Endothelial cell of umbilical vein (primary cell): ENCODE measurements at regions not wholly inside any gene's neighbourhood (a gene's known extent, or its start where the extent isn't known, plus 50 kb on each side); places are given as distances from the start of the nearest gene placed in this dataset.
A peak's percentile ranks its signal among the peaks of the same experiment; 100 is the strongest.

Experiments
- BruUV-seq: library from RNA; stranded (reverse); fragments of 400-500 nt; replicated peaks from 2 replicates; lab custom pipeline; 2021; lab: Mats Ljungman, UMichigan
- CTCF ChIA-PET: fragments of 300-600, 350-600 bp; sonication (Branson Sonifier 250); formaldehyde crosslinking; loops from one replicate; lab custom pipeline; 2021; ENCODE audit warnings: antibody characterized with exemption, inconsistent platforms; lab: Charles Lee
- POLR2A ChIA-PET: fragments of 300-600, 350-600 bp; sonication (Branson Sonifier 250); formaldehyde crosslinking; loops from one replicate; lab custom pipeline; 2021; ENCODE audit warnings: antibody characterized with exemption, inconsistent platforms; lab: Charles Lee
- DNase-seq: peaks from one replicate; pipeline ENCODE4 v3.0.0-alpha.2; 2011; ENCODE audit warnings: low read depth, low spot score
- FAIRE-seq: peaks from 2 replicates; lab custom pipeline; 2011; peaks lifted over from hg19 to GRCh38; lab: Jason Lieb, UNC
- H2AFZ ChIP-seq: 2 replicates; pipeline ENCODE4 v1.6.0; 2012; ENCODE audit warnings: low read depth, low read length, control low read depth, inconsistent platforms
- H3K27ac ChIP-seq: 2 replicates; pipeline ENCODE4 v1.5.1; 2011; ENCODE audit warnings: low read depth, mild to moderate bottlenecking, control low read depth, low read length, moderate library complexity; ENCODE audit not compliant: insufficient read depth
- H3K27me3 ChIP-seq, 2 experiments: 2 replicates each; pipeline versions ENCODE4 v1.6.0 to v1.6.1; 2011; ENCODE audit warnings: low read length in 2 of 2, mixed read lengths in 1 of 2; ENCODE audit not compliant: control insufficient read depth in 2 of 2, insufficient read depth in 2 of 2
- H3K36me3 ChIP-seq, 2 experiments: 2 replicates in 1 of 2; 3 replicates in 1 of 2; pipeline ENCODE4 v1.5.1; 2011; ENCODE audit warnings: low read length in 2 of 2, mild to moderate bottlenecking in 1 of 2, moderate library complexity in 1 of 2; ENCODE audit not compliant: control insufficient read depth in 2 of 2, insufficient read depth in 2 of 2; ENCODE audit errors: extremely low read depth in 1 of 2
- H3K4me1 ChIP-seq: 3 replicates; pipeline ENCODE4 v1.5.1; 2011; ENCODE audit warnings: mild to moderate bottlenecking, low read length; ENCODE audit not compliant: control insufficient read depth, insufficient read depth; ENCODE audit errors: extremely low read depth
- H3K4me2 ChIP-seq: 2 replicates; pipeline ENCODE4 v1.6.1; 2011; ENCODE audit warnings: low read length, control low read depth, mixed read lengths; ENCODE audit not compliant: insufficient read depth
- H3K4me3 ChIP-seq, 3 experiments: fragments of 200-600 bp in 1 of 3; sonication (generic), shearing (Covaris generic) in 1 of 3; replicated peaks in 1 of 3; 2 replicates each; pipeline ENCODE4 v1.5.1; 2011 to 2016; ENCODE audit warnings: control low read depth in 3 of 3, low read length in 3 of 3, mild to moderate bottlenecking in 2 of 3, inconsistent platforms in 1 of 3, low read depth in 1 of 3, moderate library complexity in 1 of 3; ENCODE audit not compliant: insufficient read depth in 1 of 3
- H3K79me2 ChIP-seq: 2 replicates; pipeline ENCODE4 v1.6.0; 2012; ENCODE audit warnings: low read length, inconsistent platforms; ENCODE audit not compliant: control insufficient read depth, insufficient read depth
- H3K9ac ChIP-seq: replicated peaks from 2 replicates; pipeline ENCODE3; 2011; ENCODE audit warnings: low read length, control low read depth; ENCODE audit not compliant: insufficient read depth; ENCODE audit errors: extremely low read depth
- H3K9me1 ChIP-seq: replicated peaks from 3 replicates; pipeline ENCODE4 v1.6.0; 2011; ENCODE audit warnings: mild to moderate bottlenecking, low read length; ENCODE audit not compliant: control insufficient read depth, insufficient read depth; ENCODE audit errors: extremely low read depth
- H3K9me3 ChIP-seq: replicated peaks from 2 replicates; pipeline ENCODE4 v1.5.1; 2012; ENCODE audit warnings: low read length, inconsistent platforms; ENCODE audit not compliant: control insufficient read depth, insufficient read depth
- H4K20me1 ChIP-seq: replicated peaks from 2 replicates; pipeline ENCODE3; 2011; ENCODE audit warnings: mild to moderate bottlenecking, low read length; ENCODE audit not compliant: control insufficient read depth, insufficient read depth; ENCODE audit errors: extremely low read depth
- CTCF ChIP-seq, 2 donors: IDR thresholded peaks; 1 replicate in 1 of 2; 2 replicates in 1 of 2; pipeline ENCODE4 v1.5.1; 2011; ENCODE audit warnings: low read length in 2 of 2, mild to moderate bottlenecking in 2 of 2, moderate library complexity in 2 of 2, control low read depth in 1 of 2, inconsistent platforms in 1 of 2, low read depth in 1 of 2; ENCODE audit not compliant: insufficient read depth in 1 of 2; ENCODE audit errors: extremely low read depth in 1 of 2
- FOS ChIP-seq: IDR thresholded peaks from 2 replicates; pipeline ENCODE4 v1.6.1; 2011; ENCODE audit warnings: mild to moderate bottlenecking, low read length, moderate library complexity, borderline replicate concordance; ENCODE audit not compliant: insufficient read depth
- GATA2 ChIP-seq: IDR thresholded peaks from 2 replicates; pipeline ENCODE4 v1.7.0; 2011; ENCODE audit warnings: low read depth, mild to moderate bottlenecking, moderate library complexity, mixed read lengths, low read length; ENCODE audit not compliant: insufficient read length, insufficient read depth
- MAX ChIP-seq: IDR thresholded peaks from 2 replicates; pipeline ENCODE4 v1.6.1; 2011; ENCODE audit not compliant: insufficient read depth, insufficient read length
- POLR2AphosphoS5 ChIP-seq: IDR thresholded peaks from 2 replicates; pipeline ENCODE4 v1.6.1; 2012; ENCODE audit warnings: low read depth, mild to moderate bottlenecking, control low read depth, low read length, moderate library complexity; ENCODE audit not compliant: insufficient read depth
- dilution Hi-C: fragments of 300-500 bp; cut with MboI; formaldehyde crosslinking; loops from one replicate; pipeline ENCODE4 v1.15.0; 2019; ENCODE audit warnings: low sequenced_read_pairs; ENCODE audit not compliant: extremely low pct_ligation_motif_present
- intact Hi-C: fragments of 100-400 bp; cut with micrococcal nuclease; formaldehyde crosslinking; loops from one replicate; pipeline ENCODE4 v1.10.0; 2022

- Histone ChIP-seq H3K9ac (no peak overlapping the region), H3K4me3 (no peak overlapping the region), H3K27me3 (no peaks in the 10 kb centered on the region), H2AFZ (peak overlapping the region; percentile 96), H3K4me1 (peaks cover 47% of the 10 kb centered on the region), H3K36me3 (no peaks in the 10 kb centered on the region), H3K4me2 (peak overlapping the region; percentile 33), H4K20me1 (no peaks in the 10 kb centered on the region), H3K9me1 (no peaks in the 10 kb centered on the region), H3K9me3 (no peaks in the 10 kb centered on the region), H3K79me2 (no peaks in the 10 kb centered on the region), H3K27ac (peak overlapping the region; percentile 69)
- FAIRE-seq (no peak), DNase-seq (peak; percentile 51)
- no TSS peak for BruUV-seq
- ChIA-PET POLR2A (no interaction called here), CTCF (interaction anchor here (0.6 to 1.0 kb wide), 2 partner anchors 31 to 121 kb away, joined by 3 read pairs; no protein-coding TSS in a partner anchor)
- TF ChIP-seq GATA2 (peak; percentile 7), FOS (peak; percentile 70), MAX (no peak)
- intact Hi-C loops, result no loop called here
- dilution Hi-C loops, result no loop called here
Observed at GRCh38 chr14:65238456-65238855, 136.1 kb upstream of the MAX start.

- FAIRE-seq, result no peak
- DNase-seq, result no peak
- dilution Hi-C loops, result no loop called here
Observed at GRCh38 chr14:65239143-65239937, 137.0 kb upstream of the MAX start.

More at GRCh38 chr14:65239143-65239937, 137.0 kb upstream of the MAX start:
- Histone ChIP-seq H3K4me2 (peak overlapping the region; percentile 33), H3K9ac (no peak overlapping the region), H3K4me3 (no peak overlapping the region), H3K9me3 (no peaks in the 10 kb centered on the region), H2AFZ (peak overlapping the region; percentile 5), H3K27ac (peak overlapping the region; percentile 69), H3K79me2 (no peaks in the 10 kb centered on the region), H4K20me1 (no peaks in the 10 kb centered on the region), H3K36me3 (no peaks in the 10 kb centered on the region), H3K9me1 (no peaks in the 10 kb centered on the region), H3K27me3 (no peaks in the 10 kb centered on the region), H3K4me1 (peaks cover 55% of the 10 kb centered on the region)
- intact Hi-C loops, result no loop called here
- ChIA-PET POLR2A (no interaction called here), CTCF (interaction anchor here (0.6 to 1.3 kb wide), 5 partner anchors 10 to 120 kb away, joined by 3 to 6 read pairs (median 3); no protein-coding TSS in a partner anchor)
- BruUV-seq, result no TSS peak
- TF ChIP-seq MAX, result no peak
- TF ChIP-seq CTCF (IDR thresholded peaks at IDR 0.05; ENCODE audit: extremely low read depth in 1 of 2, insufficient read depth in 1 of 2, low read depth in 1 of 2, low read length in 2 of 2), result no peak
- peak; percentile 44 for TF ChIP-seq GATA2
- no peak for TF ChIP-seq POLR2AphosphoS5
